HCEC 1CT (cell line): ENCODE measurements at regions not wholly inside any gene's neighbourhood (a gene's known extent, or its start where the extent isn't known, plus 50 kb on each side); places are given as distances from the start of the nearest gene placed in this dataset.
"Not testable (repeated sequence)": the region's sequence is repeated elsewhere in the genome, so short reads cannot be mapped to it uniquely, and the experiment has no call there.

Experiments
- DNase-seq: peaks from one replicate; pipeline ENCODE4 v3.0.0-alpha.2; 2017

GRCh38 chr1:22320587-22321344, 130.9 kb upstream of the ZBTB40 start:
- no peak for DNase-seq

GRCh38 chr1:22321917-22322316, 129.7 kb upstream of the ZBTB40 start:
- no peak for DNase-seq

- no peak for DNase-seq
Observed at GRCh38 chr1:22323141-22323845, 128.4 kb upstream of the ZBTB40 start.

GRCh38 chr1:22323846-22324504, 127.7 kb upstream of the ZBTB40 start:
- DNase-seq, result no peak

- DNase-seq, result no peak
Observed at GRCh38 chr1:22325531-22326371, 125.9 kb upstream of the ZBTB40 start.

- no peak for DNase-seq
Observed at GRCh38 chr1:22326372-22326915, 125.2 kb upstream of the ZBTB40 start.

- no peak for DNase-seq
Observed at GRCh38 chr1:22326931-22327330, 124.7 kb upstream of the ZBTB40 start.

GRCh38 chr1:22327411-22327810, 124.2 kb upstream of the ZBTB40 start:
- no peak for DNase-seq

- DNase-seq, result no peak
Observed at GRCh38 chr1:22328331-22329147, 123.1 kb upstream of the ZBTB40 start.

- no peak for DNase-seq
Observed at GRCh38 chr1:22329148-22329515, 122.5 kb upstream of the ZBTB40 start.

- DNase-seq, result no peak
Observed at GRCh38 chr1:22330092-22330759, 121.4 kb upstream of the ZBTB40 start.

- no peak for DNase-seq
Observed at GRCh38 chr1:22330760-22331119, 120.9 kb upstream of the ZBTB40 start.

- DNase-seq, result no peak
Observed at GRCh38 chr1:22331618-22332423, 119.8 kb upstream of the ZBTB40 start.

GRCh38 chr1:22332424-22332717, 119.3 kb upstream of the ZBTB40 start:
- no peak for DNase-seq

- no peak for DNase-seq
Observed at GRCh38 chr1:22332795-22333499, 118.7 kb upstream of the ZBTB40 start.

GRCh38 chr1:22333516-22334121, 118.0 kb upstream of the ZBTB40 start:
- no peak for DNase-seq

- no peak for DNase-seq
Observed at GRCh38 chr1:22334860-22335550, 116.6 kb upstream of the ZBTB40 start.

GRCh38 chr1:22336274-22336673, 115.4 kb upstream of the ZBTB40 start:
- DNase-seq, result not testable (repeated sequence)
